PC-9 (cell line): ENCODE measurements at regions not wholly inside any gene's neighbourhood (a gene's known extent, or its start where the extent isn't known, plus 50 kb on each side); places are given as distances from the start of the nearest gene placed in this dataset.

ENCODE experiments used
- BruUV-seq: library from RNA; stranded (reverse); fragments of 400-500 nt; replicated peaks from 2 replicates; lab custom pipeline; 2021; lab: Mats Ljungman, UMichigan
- CTCF ChIA-PET: fragments of 300-600 bp; sonication (Branson Sonifier 250); formaldehyde crosslinking; loops from one replicate; lab custom pipeline; 2022; ENCODE audit warnings: antibody characterized with exemption; lab: Charles Lee
- POLR2A ChIA-PET: fragments of 300-600 bp; sonication (Branson Sonifier 250); formaldehyde crosslinking; loops from one replicate; lab custom pipeline; 2022; ENCODE audit warnings: antibody characterized with exemption; ENCODE audit not compliant: unreplicated experiment; lab: Charles Lee
- DNase-seq, 2 experiments: peaks; one replicate each; pipeline versions ENCODE4 v3.0.0 to v3.0.0-alpha.2; 2015 to 2022; ENCODE audit warnings: mixed read lengths in 1 of 2
- H2AFZ ChIP-seq: fragments of 200-600 bp; sonication (generic); 2 replicates; pipeline ENCODE4 v1.8.1; 2017; ENCODE audit warnings: antibody characterized with exemption
- H3F3A ChIP-seq: fragments of 200-600 bp; sonication (generic); 2 replicates; pipeline ENCODE4 v1.8.1; 2017; ENCODE audit warnings: antibody characterized with exemption, mild to moderate bottlenecking, low read depth; ENCODE audit not compliant: insufficient read depth
- H3K27ac ChIP-seq: fragments of 200-600 bp; sonication (generic); 2 replicates; pipeline ENCODE4 v1.6.1; 2016; ENCODE audit warnings: mixed run types
- H3K27me3 ChIP-seq: fragments of 200-600 bp; sonication (generic); 2 replicates; pipeline ENCODE4 v1.6.1; 2016; ENCODE audit warnings: low read depth, mixed run types; ENCODE audit not compliant: insufficient read depth
- H3K36me3 ChIP-seq: fragments of 200-600 bp; sonication (generic); 2 replicates; pipeline ENCODE4 v1.6.1; 2016; ENCODE audit warnings: low read depth, mixed run types
- H3K4me1 ChIP-seq: fragments of 200-600 bp; sonication (generic); replicated peaks from 2 replicates; pipeline ENCODE4 v1.6.1; 2016; ENCODE audit warnings: mixed run types; ENCODE audit not compliant: insufficient read depth
- H3K4me2 ChIP-seq: fragments of 200-600 bp; sonication (generic); 2 replicates; pipeline ENCODE4 v1.6.1; 2017; ENCODE audit warnings: mixed run types
- H3K4me3 ChIP-seq: fragments of 200-600 bp; sonication (generic); 2 replicates; pipeline ENCODE4 v1.6.1; 2016; ENCODE audit warnings: mixed run types
- H3K79me2 ChIP-seq: fragments of 200-600 bp; sonication (generic); 2 replicates; pipeline ENCODE4 v1.6.1; 2017; ENCODE audit warnings: low read depth, mixed run types
- H3K9me2 ChIP-seq: fragments of 200-600 bp; sonication (generic); 2 replicates; pipeline ENCODE4 v1.8.1; 2017; ENCODE audit warnings: mild to moderate bottlenecking; ENCODE audit not compliant: insufficient read depth
- H3K9me3 ChIP-seq: fragments of 200-600 bp; sonication (generic); 2 replicates; pipeline ENCODE4 v1.8.1; 2016; ENCODE audit warnings: low read depth; ENCODE audit not compliant: insufficient read depth
- H4K20me1 ChIP-seq: fragments of 200-600 bp; sonication (generic); 2 replicates; pipeline ENCODE4 v1.8.1; 2017; ENCODE audit not compliant: insufficient read depth
- EZH2 ChIP-seq: fragments of 200-600 bp; sonication (generic); IDR thresholded peaks from 2 replicates; pipeline ENCODE4 v1.8.0; 2017; ENCODE audit warnings: antibody characterized with exemption, low read depth
- intact Hi-C: fragments of 100-400 bp; cut with micrococcal nuclease; formaldehyde crosslinking; loops from one replicate; pipeline ENCODE4 v1.10.0; 2022; ENCODE audit not compliant: unreplicated experiment
- TF ChIP-seq, protein P1 (sequence below): fragments of 200-600 bp; sonication (generic); conservative IDR thresholded peaks from 2 replicates; pipeline ENCODE4 v1.6.1; 2017; ENCODE audit warnings: mixed run types, antibody characterized with exemption, mild to moderate bottlenecking, moderate library complexity

DNA sequence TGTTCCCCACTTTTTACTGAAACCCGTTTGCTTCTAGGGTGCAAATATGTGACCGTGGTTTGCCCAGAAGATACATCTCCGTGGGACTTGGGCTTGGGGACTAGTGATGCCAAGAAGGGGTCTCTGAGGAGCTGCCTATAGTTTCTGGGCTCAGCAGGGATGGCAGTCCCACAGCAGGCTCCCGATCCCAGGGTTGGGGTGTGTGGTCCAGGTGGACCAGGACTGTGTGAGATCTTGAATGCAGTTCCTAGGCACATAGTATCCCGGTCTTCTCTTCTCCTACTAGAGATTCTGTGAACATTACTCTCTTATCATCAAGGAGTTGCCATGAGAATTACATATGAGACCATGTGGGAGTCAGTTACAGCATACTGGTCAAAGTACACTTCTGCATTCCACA, 435.8 kb upstream of the SPRED2 start:
- DNase-seq = no peak
- H3K36me3 ChIP-seq = no peaks in the 10 kb centered on the region
- no peak overlapping the region for H3K4me3 ChIP-seq
- ChIA-PET CTCF (no interaction called here), POLR2A (no interaction called here)
- H2AFZ ChIP-seq = no peak overlapping the region
- H3F3A ChIP-seq = no peaks in the 10 kb centered on the region
- H3K9me3 ChIP-seq = no peaks in the 10 kb centered on the region
- H4K20me1 ChIP-seq = no peaks in the 10 kb centered on the region
- intact Hi-C loops = no loop called here
- no peaks in the 10 kb centered on the region for H3K4me1 ChIP-seq
- no peaks in the 10 kb centered on the region for H3K9me2 ChIP-seq
- BruUV-seq = no TSS peak
- H3K27me3 ChIP-seq = peaks cover 18% of the 10 kb centered on the region
- H3K79me2 ChIP-seq = no peaks in the 10 kb centered on the region
- TF ChIP-seq, protein P1, sequence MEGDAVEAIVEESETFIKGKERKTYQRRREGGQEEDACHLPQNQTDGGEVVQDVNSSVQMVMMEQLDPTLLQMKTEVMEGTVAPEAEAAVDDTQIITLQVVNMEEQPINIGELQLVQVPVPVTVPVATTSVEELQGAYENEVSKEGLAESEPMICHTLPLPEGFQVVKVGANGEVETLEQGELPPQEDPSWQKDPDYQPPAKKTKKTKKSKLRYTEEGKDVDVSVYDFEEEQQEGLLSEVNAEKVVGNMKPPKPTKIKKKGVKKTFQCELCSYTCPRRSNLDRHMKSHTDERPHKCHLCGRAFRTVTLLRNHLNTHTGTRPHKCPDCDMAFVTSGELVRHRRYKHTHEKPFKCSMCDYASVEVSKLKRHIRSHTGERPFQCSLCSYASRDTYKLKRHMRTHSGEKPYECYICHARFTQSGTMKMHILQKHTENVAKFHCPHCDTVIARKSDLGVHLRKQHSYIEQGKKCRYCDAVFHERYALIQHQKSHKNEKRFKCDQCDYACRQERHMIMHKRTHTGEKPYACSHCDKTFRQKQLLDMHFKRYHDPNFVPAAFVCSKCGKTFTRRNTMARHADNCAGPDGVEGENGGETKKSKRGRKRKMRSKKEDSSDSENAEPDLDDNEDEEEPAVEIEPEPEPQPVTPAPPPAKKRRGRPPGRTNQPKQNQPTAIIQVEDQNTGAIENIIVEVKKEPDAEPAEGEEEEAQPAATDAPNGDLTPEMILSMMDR = no peak
- TF ChIP-seq EZH2 = no peak
- H3K4me2 ChIP-seq = no peak overlapping the region
- no peak overlapping the region for H3K27ac ChIP-seq

DNA sequence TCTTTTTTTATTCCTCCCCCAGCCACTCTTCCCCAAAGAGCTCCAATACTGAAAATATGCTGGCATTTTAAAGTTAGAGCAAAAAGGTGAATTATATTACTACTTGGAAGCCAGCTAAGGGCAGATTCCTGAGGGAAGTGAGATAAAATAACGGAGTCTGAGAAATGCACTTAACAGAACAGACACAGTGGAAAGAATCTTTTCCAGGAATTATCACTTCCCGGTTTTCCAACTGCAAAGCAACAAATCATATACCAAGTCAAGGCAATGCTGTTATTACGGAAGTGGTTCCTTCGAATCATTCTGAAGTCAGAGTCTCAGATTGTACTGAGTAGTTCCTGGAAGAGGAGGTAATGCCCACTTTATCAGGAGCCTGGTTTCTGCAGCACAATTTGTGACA, 435.0 kb upstream of the SPRED2 start:
- POLR2A ChIA-PET = no interaction called here
- peaks cover 18% of the 10 kb centered on the region for H3K27me3 ChIP-seq
- H3K9me3 ChIP-seq = no peaks in the 10 kb centered on the region
- H4K20me1 ChIP-seq = no peaks in the 10 kb centered on the region
- H3K27ac ChIP-seq = no peak overlapping the region
- H3K9me2 ChIP-seq = no peaks in the 10 kb centered on the region
- H3K4me3 ChIP-seq = no peak overlapping the region
- intact Hi-C loops = no loop called here
- no peaks in the 10 kb centered on the region for H3F3A ChIP-seq
- CTCF ChIA-PET = no interaction called here
- no peak for TF ChIP-seq EZH2
- TF ChIP-seq, protein P1 = no peak
- no peaks in the 10 kb centered on the region for H3K36me3 ChIP-seq
- no TSS peak for BruUV-seq
- no peak for DNase-seq
- no peaks in the 10 kb centered on the region for H3K4me1 ChIP-seq
- H3K79me2 ChIP-seq = no peaks in the 10 kb centered on the region
- H3K4me2 ChIP-seq = no peak overlapping the region
- no peak overlapping the region for H2AFZ ChIP-seq

DNA sequence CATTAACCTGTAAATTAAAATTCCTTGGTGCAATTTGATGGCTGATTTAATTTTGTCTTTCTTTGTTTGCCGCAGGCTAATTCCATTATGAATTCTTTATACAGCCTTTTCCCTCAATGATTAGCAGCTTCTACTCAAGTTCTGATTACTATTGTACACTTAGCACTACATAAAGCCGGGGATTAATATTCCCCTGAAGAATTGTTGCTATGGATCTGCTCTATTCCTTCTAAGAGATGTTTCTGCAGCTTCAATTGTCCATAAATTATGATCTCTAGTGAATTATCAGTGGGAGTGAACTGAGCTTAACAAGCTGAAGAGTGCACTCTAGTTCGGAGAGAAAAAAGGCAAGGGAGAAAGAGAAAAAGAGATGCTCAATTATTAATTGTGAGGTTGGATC, 433.7 kb upstream of the SPRED2 start:
- BruUV-seq = no TSS peak
- no peaks in the 10 kb centered on the region for H3K4me1 ChIP-seq
- H3K9me2 ChIP-seq = no peaks in the 10 kb centered on the region
- intact Hi-C loops = no loop called here
- no peaks in the 10 kb centered on the region for H3F3A ChIP-seq
- H4K20me1 ChIP-seq = no peaks in the 10 kb centered on the region
- H3K27me3 ChIP-seq = peaks cover 18% of the 10 kb centered on the region
- H2AFZ ChIP-seq = no peak overlapping the region
- no peak overlapping the region for H3K27ac ChIP-seq
- no peaks in the 10 kb centered on the region for H3K79me2 ChIP-seq
- CTCF ChIA-PET = no interaction called here
- no peak overlapping the region for H3K4me3 ChIP-seq
- H3K4me2 ChIP-seq = no peak overlapping the region
- no peak for DNase-seq
- POLR2A ChIA-PET = no interaction called here
- no peaks in the 10 kb centered on the region for H3K36me3 ChIP-seq
- H3K9me3 ChIP-seq = no peaks in the 10 kb centered on the region
- TF ChIP-seq, protein P1 = no peak
- TF ChIP-seq EZH2 = no peak
